ENCODE measurements at regions not wholly inside any gene's neighbourhood (a gene's known extent, or its start where the extent isn't known, plus 50 kb on each side); places are given as distances from the start of the nearest gene placed in this dataset.

GRCh38 chr3:66928252-66928651 lies 69.9 kb upstream of the KBTBD8 start:
- no peak for TF ChIP-seq POLR2AphosphoS5 (IDR thresholded peaks at IDR 0.05)
- TF ChIP-seq, protein P1, sequence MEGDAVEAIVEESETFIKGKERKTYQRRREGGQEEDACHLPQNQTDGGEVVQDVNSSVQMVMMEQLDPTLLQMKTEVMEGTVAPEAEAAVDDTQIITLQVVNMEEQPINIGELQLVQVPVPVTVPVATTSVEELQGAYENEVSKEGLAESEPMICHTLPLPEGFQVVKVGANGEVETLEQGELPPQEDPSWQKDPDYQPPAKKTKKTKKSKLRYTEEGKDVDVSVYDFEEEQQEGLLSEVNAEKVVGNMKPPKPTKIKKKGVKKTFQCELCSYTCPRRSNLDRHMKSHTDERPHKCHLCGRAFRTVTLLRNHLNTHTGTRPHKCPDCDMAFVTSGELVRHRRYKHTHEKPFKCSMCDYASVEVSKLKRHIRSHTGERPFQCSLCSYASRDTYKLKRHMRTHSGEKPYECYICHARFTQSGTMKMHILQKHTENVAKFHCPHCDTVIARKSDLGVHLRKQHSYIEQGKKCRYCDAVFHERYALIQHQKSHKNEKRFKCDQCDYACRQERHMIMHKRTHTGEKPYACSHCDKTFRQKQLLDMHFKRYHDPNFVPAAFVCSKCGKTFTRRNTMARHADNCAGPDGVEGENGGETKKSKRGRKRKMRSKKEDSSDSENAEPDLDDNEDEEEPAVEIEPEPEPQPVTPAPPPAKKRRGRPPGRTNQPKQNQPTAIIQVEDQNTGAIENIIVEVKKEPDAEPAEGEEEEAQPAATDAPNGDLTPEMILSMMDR (IDR thresholded peaks at IDR 0.05 in 8 of 11, conservative IDR thresholded peaks at IDR 0.05 in 3 of 11): no peak
- no peak for TF ChIP-seq POLR2A (IDR thresholded peaks at IDR 0.05)

Measured in spleen (tissue), 7 donors.